ENCODE measurements at regions not wholly inside any gene's neighbourhood (a gene's known extent, or its start where the extent isn't known, plus 50 kb on each side); places are given as distances from the start of the nearest gene placed in this dataset.

DNA sequence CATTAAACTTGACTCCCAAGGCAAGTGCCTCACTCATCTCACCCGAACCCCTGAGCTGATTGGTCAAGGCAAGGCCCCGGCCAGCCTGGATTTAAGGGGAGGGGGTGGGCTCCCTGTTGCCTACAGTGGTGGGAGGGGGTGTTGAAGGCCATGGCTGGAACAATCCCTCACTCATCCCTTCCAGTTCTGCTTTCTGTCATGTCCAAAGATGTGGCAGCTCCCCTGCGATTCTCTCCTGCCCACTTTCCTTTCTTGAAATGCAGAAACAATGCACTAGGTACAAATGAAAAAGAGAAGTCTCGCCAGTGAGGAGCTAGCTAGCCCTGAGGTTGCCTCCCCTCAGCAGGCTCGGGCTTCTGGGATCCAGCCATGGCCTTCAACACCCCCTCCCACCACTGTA is 240.9 kb downstream of the SYK start:
- no peak for DNase-seq (ENCODE audit: low spot score)

DNA sequence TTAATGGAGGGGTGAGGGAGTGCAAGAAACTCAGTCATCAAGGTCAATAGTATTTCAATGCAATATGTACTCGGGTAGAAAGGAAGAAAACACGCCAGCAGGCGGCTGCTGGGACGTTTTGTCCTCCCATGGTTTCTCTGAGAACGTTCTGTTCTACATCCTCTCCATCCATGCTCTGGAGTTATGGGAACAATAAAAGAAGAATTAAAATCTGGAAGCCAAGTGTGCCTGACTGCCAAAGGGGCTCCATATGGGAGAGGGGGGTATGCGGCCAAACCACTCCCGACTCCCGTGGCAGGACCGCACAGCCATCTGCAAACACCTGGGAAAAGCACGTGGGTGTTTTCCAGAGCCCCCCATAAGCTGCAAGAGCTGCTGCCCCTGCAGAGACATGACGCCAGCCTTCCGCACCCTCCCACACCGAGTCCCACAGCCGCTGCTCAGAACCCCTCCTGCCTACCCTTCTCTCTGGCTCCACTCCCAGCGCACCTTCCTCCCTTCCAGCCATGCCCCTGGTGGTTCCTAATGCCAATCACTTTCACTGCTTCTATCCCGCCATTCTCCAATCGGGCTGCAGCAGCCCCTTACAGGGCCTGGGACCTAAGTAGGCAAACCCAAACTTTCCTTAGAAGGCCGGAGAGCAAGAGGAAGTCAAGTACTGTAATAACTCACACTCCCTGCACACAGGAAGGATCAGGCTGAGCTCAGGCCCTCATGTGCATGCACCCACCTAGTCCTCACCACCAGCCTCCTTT is 241.6 kb downstream of the SYK start:
- no peak for DNase-seq (ENCODE audit: low spot score)

DNA sequence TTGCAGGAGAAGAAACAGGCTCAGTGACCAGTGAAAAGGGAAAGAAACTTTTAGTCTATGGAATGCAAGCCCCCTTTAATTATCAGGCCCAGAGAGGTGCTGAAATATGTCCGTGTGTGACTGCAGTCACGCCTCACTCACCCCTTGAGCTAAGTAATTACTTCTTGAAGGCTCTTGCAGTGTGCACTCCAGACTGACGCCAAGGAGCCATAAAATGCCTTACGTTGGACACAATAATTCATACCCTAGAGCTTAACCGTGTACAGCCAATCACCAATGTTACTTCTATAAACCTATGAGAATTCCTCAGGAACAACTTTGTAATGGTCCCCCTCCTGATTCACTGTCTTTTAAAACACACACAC is 242.2 kb downstream of the SYK start:
- no peak for DNase-seq (ENCODE audit: low spot score)

DNA sequence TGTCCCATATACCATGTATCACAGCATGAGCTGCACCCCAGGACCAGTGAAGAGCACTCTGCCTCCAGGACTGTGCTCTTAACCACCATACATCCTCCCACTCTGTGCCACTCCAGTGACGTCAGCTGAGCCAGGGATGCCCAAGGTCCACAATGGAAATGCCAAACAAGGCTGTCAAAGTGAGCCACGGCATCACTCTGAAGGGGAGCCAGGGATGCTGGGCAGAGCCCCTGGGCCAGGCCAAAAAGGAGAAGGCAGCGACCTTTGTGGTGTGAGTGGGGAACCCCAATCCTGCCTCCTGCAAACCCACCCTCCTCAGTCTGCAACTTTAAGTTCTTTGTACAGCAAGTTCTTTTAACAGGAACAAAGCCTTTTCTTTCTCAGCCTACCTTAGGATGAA is 242.7 kb downstream of the SYK start:
- DNase-seq (ENCODE audit: low spot score): no peak

DNA sequence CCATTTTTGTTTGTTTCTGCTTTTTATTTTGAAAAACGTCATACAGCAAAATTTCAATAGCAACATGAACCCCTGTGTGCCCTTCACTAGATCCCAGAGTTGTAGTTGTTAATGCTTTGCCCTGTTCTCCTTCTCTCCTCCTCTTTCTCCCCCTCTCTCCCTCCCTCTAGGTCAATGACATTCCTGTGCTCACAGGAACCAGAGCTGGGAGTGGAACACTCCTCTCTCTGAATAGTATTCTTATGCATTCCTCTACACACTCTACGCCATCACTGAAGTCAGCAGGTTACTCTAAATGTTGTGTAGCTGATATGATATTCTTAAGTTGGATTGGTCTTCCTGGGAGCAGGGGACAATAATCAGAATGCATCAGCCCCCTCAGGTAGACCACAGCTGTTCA is 243.4 kb downstream of the SYK start:
- no peak for DNase-seq (ENCODE audit: low spot score)

DNA sequence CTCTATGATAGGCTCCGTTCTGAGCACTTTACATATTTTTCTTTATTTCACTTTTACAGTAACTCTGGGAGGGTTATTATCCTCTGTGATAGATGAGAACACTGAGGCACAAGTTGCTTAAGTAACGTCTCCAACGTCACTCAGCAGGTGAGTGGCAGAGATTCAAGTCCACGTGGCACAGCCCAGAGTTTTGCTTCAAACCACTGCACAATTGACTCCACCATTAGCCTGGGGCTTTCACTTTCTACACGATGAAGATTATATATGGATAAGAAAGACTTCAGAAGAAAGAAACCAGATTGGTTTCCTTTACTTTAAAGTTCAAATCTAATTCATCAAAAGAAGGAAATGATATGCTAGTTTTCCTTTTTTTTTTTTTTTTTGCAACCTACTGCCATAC is 245.9 kb downstream of the SYK start:
- peak; percentile 9 for DNase-seq (ENCODE audit: low spot score)

DNA sequence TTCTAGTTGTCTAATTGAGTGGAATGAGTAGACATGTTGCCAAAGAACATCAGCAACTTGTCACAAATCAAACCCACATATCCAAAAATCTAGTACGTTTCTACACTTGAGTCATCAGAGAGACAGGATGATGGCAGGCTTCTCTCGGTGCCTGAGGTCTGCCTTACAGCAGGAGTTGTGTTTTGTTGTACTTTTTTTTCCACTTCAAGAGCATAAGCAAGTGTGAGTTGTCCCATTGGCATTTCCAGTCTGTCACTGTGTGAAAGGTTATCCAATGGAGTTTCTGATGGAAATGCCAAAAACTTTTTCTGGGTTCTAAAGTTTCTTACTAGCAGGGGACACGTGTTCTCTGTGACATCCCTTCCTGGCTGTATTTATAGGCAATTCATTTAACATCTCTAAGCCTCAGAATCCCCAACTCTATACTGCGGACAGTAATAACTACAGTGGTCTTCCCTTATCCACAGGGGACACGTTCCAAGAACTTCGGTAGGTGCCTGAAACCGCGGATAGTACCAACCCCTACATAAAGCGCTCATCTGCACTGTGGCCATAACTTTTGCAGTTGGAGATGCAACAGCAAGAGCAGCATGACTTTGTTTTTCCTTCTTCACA is 246.5 kb downstream of the SYK start:
- DNase-seq (ENCODE audit: low spot score): no peak

DNA sequence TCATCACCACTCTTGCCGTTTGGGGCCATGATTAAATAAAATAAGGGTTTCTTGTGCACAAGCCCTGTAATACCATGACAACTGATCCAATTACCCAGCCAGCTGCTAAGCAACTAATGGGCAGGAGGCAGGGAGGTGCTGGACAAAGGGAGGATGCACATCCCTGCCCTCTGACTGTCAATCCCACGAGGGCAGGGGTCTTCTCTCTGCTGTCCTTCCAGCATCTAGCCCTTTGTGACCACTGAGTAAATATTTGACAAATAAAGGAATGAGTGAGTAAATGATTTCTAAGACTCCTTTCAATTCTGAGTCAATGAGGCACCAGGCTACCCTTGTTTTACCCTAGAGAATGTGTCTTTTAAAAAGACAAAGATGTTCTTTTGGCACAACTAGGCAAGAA is 247.1 kb downstream of the SYK start:
- DNase-seq (ENCODE audit: low spot score): no peak

DNA sequence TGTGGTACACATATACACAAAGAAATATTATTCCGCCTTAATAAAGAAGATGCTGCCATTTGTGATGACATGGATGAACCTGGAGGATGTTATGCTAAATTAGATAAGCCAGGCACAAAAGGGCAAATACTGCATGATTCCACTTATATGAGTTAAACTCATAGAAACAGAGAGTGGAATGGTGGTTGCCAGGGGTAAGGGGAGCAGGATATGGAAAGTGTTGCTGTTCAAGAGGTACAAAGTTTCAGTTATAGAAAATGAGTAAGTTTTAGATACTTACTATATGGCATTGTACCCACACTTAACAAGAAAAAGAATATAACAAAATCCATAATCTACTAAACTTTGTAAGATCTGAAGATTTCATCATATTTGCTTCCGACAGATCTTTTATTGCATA is 252.2 kb downstream of the SYK start:
- DNase-seq (ENCODE audit: low spot score): no peak

DNA sequence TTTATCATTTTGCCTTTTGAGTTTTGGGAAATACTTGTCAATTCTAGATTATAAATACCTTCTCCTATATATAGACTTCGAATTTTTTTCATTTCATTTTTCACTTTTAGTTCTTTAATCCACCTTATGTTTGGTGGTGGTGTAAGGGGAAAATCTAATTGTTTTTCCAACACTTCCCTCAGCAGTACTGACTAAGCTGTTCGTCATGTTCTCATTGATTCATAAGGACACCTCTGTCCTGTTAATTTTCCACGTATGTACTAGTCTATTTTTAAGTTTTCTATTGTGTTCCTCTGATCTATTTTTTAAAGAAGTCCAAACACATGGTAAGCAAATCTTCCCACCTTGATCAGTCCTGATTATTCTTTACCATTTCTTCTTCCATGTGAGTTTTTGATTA is 254.2 kb downstream of the SYK start:
- no peak for DNase-seq (ENCODE audit: low spot score)

DNA sequence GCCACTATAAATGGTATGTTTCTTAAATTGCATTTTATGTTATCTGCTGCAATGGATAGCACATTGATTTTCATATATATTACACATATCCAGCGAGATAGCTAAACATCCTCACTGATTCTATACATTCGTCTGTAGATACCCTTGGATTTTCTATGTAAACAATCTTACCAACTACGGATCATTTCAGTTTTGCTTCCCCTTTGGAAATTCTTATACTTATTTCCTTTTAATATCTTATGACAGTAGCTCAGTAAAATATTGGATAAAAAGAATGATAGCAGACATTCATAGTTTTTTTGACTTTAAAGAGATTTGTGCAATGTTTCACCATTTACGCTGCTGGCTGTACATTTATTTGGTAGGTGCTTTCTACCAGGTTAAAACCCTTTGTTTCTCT is 254.9 kb downstream of the SYK start:
- no peak for DNase-seq (ENCODE audit: low spot score)

DNA sequence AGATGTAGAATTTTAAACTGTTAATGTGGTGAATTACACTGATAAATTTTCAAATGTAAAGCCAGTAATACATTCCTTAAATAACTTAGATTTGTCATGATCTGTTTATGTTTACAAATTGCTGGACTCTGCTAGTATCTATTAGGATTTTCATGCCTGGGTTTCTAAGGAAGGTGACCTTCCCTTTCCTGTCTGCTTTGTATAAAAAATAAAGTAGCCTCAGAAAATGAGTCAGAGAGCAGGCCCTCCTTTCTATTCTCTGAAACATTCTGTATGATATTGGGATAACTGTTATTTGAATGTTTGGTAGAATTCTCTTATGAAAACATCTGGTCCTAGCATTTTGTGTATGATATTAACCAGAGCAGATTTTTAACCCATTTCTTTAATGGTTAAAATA is 255.3 kb downstream of the SYK start:
- DNase-seq (ENCODE audit: low spot score): no peak

DNA sequence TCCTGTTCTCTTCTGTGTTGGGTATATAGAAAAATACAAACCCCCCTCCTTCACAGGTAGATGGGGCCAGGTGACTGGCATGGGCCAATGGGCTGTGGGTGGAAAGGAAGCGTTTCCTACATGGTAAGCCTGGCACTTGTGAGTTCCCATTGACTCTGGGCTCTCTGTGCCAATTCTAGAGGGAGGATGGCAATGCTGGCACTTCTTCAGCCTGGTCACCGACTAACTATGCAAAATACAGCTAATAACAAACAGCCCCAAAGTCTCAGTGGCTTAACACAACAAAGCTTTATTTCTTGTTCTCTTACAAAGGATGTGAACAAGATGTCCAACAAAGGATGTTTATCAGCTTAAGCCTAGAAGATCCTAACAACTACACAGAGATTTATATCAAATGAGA is 258.1 kb downstream of the SYK start:
- DNase-seq (ENCODE audit: low spot score): no peak

DNA sequence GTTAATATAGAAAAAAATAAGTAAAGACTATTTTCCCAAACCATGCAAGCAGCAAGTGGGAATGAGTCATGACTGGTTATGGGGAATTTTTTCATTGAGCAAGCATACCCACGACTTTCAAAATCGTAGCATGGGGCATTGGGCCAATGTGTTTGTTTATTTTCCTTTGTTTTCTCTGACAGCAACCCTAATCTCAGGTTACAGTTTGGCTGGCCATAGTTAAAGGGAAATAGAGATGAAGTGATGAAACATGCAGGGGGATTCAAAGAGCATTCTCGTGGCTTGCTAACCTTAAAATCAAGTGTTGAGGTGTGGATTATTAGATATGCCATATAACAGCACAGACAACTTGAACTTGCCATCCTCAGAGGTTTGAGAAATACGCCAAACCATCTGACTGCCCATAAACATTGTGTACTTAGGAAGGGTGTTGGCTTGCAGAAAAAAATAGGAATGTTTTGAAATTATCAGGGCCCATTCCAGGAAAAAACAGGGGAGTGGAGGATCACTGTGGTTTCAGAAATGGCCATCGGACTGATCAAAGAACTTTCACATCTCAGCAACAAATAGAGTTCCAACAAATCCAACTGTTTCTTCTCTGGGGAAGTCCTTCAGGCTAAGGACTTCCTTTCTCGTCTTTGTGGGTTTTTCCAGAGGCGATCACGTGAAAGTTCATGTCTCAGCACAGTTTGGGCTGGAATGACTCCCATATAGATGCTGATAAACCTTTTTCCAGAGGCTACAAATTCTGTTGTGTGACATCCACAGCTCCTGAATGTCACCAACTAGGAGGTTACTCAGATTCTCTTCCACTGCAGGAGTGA is 259.1 kb downstream of the SYK start:
- DNase-seq (ENCODE audit: low spot score): no peak

DNA sequence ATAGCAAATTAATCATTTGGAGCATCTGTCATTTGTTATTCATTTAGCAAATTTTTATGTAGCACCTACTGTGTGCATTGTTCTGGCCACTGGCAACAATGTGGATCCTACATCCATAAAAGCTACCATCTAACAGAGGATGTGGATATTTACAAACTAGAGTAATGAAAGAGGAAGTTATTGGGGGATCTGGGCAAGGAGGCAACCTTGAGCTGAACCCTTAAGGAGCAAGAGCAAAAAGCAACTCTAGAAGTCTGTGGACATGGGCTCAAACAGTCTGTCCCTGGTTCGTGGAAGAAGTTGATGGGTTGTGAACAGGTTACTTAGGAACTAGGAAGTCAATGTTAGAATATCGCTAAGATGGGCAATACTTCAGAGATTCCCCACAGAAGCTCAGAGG is 259.9 kb downstream of the SYK start:
- DNase-seq (ENCODE audit: low spot score): no peak

DNA sequence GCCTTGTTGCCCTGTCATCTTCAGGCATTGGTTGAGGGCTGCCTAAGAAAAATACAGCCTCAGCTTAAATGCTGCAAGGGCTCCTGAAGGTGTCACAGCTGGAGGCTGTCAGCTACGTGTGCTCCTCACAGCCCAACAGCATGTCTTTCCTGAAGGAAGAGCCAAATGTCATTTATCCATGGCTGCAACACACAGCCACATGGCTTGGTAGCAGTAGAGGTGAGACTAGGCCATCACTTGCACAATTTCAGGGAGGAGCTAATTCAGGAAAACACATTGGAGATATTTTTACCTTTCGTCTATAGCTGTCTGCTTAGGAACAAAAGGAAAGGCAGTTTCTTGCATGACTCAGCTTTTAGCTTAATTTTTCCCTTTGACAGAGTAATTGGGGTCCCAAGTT is 260.7 kb downstream of the SYK start:
- DNase-seq (ENCODE audit: low spot score): no peak

DNA sequence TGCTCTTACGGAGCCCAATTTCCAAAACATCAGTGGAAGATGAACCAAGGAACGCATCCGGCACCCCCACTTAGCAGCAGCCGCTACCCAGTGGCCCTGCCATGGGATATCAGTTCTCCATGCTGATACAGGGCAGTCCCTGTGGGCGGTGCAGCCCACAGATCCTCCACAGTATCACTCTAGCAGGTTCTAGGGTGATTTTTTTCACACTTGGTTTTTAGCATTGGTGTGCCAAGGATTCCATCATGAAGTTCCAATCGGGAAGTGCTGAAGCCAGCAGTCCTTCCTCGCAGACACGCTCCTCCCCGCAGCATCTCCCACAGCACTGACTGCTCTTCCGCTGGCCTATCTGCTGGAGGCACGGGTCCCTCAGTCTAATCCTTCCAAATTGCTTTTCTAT is 261.9 kb downstream of the SYK start:
- DNase-seq (ENCODE audit: low spot score): no peak

DNA sequence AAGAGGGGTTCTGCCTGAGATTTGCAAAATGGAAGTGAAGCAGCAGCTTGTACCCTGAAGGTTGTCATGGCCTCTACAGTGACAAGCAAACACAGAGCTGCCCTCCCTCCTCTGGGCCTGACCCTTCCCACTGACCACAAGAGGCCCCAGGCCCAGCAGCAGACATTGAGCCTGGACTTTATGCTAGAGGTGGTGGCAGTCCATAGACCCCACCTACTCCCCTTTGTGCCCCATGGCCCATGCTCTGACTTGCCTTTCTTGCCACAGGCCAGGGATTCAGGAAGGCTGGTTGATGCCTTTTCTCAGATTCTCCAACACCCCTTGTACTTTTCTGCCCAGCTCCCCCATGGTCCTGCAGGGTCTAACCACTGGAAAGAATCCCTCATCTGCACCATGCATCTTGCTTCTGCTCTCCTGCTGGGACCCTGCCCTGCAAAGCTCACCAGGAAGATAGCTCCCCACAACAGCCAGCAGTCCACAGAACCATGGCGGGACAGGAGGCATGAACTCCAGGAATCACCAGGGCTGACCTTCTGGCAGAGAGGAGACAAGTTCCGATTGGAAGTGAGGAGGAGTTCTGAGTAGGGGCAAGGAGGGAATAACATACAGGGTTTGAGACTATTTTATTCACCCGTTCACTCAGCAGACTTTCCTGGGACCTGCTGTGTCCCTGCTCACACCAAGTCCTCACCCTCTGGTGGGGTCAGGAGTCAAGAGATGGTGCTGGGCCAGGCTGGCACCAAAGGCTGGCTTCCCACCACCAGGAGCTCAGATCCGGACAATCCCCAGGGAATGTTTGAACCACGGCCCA is 263.8 kb downstream of the SYK start:
- no peak for DNase-seq (ENCODE audit: low spot score)

DNA sequence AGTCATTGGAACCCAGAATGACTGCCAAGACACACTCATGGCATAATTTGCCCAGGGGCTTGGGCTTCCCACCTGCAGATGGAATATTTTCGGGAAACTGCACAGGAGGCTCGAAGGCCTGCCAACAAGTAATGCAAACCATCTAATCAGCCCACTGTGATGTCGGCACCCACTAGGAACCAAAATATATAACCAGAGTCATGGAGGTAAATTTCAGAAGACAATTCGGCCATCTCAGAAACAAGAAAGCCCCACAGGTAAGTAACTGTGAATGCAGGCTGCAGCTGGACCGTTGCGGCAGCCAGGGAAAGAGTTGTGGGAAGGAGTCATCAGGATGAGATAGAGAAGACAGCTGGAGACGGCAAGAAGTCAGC is 264.4 kb downstream of the SYK start:
- no peak for DNase-seq (ENCODE audit: low spot score)

DNA sequence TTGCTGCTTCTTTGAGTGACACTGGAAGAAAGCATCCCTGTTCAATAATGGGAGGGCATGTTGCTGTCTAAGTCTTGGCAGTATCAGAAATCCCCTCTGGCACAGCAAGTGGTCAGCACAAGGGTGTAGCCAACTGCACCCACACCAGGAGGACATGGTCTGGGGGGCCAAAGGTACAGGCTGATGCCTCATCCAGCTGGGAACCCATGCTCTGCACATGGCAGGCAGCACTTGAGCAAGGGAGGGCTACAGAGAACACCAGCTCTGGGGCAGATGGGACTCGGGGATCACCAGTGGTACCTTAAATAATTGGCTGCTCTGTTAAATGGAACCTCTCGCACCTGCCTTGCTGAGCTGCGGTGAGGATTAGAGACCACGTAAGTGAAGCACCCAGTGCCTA is 265.2 kb downstream of the SYK start:
- DNase-seq (ENCODE audit: low spot score): no peak

DNA sequence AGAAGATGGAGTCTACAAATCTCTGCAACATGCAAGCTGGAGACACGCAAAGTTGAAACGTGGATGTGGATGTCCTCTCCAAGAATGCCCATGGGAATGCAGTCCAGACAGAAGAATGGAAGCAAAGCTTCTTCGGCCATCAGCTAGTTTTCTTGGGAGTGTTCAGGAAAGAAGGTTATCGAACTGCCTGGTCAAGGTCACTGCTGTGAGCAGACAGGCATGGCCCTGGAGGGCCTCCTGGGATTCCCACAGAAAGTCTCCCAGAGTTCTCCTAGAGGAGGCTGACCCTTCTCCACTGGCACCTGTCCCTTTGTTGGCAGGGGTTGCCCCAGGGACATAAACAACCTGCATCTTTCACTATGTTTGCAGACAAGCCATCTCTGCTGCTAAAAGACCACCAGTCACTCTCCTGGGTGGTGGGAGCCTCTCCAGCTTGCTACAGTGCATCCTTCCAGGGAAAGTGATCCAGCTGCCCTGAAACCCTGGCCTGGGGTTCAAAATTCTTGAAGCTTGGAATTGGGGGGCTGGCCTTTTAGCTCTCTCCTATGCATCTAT is 265.8 kb downstream of the SYK start:
- DNase-seq (ENCODE audit: low spot score): no peak

All from CD4-positive, alpha-beta T cell treated with Interleukin-15 for 4 hours (primary cell).